ENCODE measurements at regions not wholly inside any gene's neighbourhood (a gene's known extent, or its start where the extent isn't known, plus 50 kb on each side); places are given as distances from the start of the nearest gene placed in this dataset.

GRCh38 chr4:124936427-124936826 lies 223.9 kb upstream of the ANKRD50 start:
- no peak overlapping the region for H3K27ac ChIP-seq (ENCODE audit: low read depth, low read length, poor library complexity, severe bottlenecking)
- TF ChIP-seq EZH2 (IDR thresholded peaks at IDR 0.05; ENCODE audit: borderline replicate concordance, low read depth, low read length, poor library complexity, severe bottlenecking), result no peak
- no peak for TF ChIP-seq CTCF (conservative IDR thresholded peaks at IDR 0.05; ENCODE audit: low read depth, low read length)
- ChIA-PET POLR2A (ENCODE audit: low non-redundant PET) (no interaction called here), CTCF (no interaction called here)
- peak; percentile 78 for DNase-seq (ENCODE audit: low spot score)
- no TSS peak for BruUV-seq (replicated peaks)
- no peaks in the 10 kb centered on the region for H3K36me3 ChIP-seq (ENCODE audit: insufficient read depth, low read length, poor library complexity, severe bottlenecking)
- intact Hi-C loops (cut with micrococcal nuclease; ENCODE audit: unreplicated experiment), result no loop called here
- H3K27me3 ChIP-seq (replicated peaks; ENCODE audit: insufficient read depth, low read depth, low read length, poor library complexity), result no peaks in the 10 kb centered on the region
- H3K4me3 ChIP-seq (ENCODE audit: low read depth, low read length, poor library complexity, severe bottlenecking), result no peak overlapping the region
- H3K9me3 ChIP-seq (ENCODE audit: low read depth, low read length, poor library complexity, severe bottlenecking), result no peaks in the 10 kb centered on the region
- H3K4me1 ChIP-seq (ENCODE audit: insufficient read depth, low read length, poor library complexity, severe bottlenecking), result peaks cover 36% of the 10 kb centered on the region

- peak; percentile 95 for DNase-seq (ENCODE audit: low spot score)
- Histone ChIP-seq H3K4me3 (ENCODE audit: low read depth, low read length, poor library complexity, severe bottlenecking) (no peak overlapping the region), H3K4me1 (ENCODE audit: insufficient read depth, low read length, poor library complexity, severe bottlenecking) (peaks cover 31% of the 10 kb centered on the region), H3K27ac (ENCODE audit: low read depth, low read length, poor library complexity, severe bottlenecking) (no peak overlapping the region), H3K36me3 (ENCODE audit: insufficient read depth, low read length, poor library complexity, severe bottlenecking) (no peaks in the 10 kb centered on the region), H3K9me3 (ENCODE audit: low read depth, low read length, poor library complexity, severe bottlenecking) (no peaks in the 10 kb centered on the region), H3K27me3 (replicated peaks; ENCODE audit: insufficient read depth, low read depth, low read length, poor library complexity) (no peaks in the 10 kb centered on the region)
- no TSS peak for BruUV-seq (replicated peaks)
- POLR2A ChIA-PET (ENCODE audit: low non-redundant PET), result no interaction called here
- intact Hi-C loops (cut with micrococcal nuclease; ENCODE audit: unreplicated experiment), result no loop called here
- TF ChIP-seq EZH2 (IDR thresholded peaks at IDR 0.05; ENCODE audit: borderline replicate concordance, low read depth, low read length, poor library complexity, severe bottlenecking) (no peak), CTCF (conservative IDR thresholded peaks at IDR 0.05; ENCODE audit: low read depth, low read length) (no peak)
- CTCF ChIA-PET, result no interaction called here
Observed at GRCh38 chr4:124934916-124935315, 222.4 kb upstream of the ANKRD50 start.

- Histone ChIP-seq H3K9me3 (ENCODE audit: low read depth, low read length, poor library complexity, severe bottlenecking) (no peaks in the 10 kb centered on the region), H3K4me1 (ENCODE audit: insufficient read depth, low read length, poor library complexity, severe bottlenecking) (peaks cover 31% of the 10 kb centered on the region), H3K4me3 (ENCODE audit: low read depth, low read length, poor library complexity, severe bottlenecking) (no peak overlapping the region), H3K36me3 (ENCODE audit: insufficient read depth, low read length, poor library complexity, severe bottlenecking) (no peaks in the 10 kb centered on the region), H3K27me3 (replicated peaks; ENCODE audit: insufficient read depth, low read depth, low read length, poor library complexity) (no peaks in the 10 kb centered on the region), H3K27ac (ENCODE audit: low read depth, low read length, poor library complexity, severe bottlenecking) (no peak overlapping the region)
- BruUV-seq (replicated peaks), result no TSS peak
- intact Hi-C loops (cut with micrococcal nuclease; ENCODE audit: unreplicated experiment), result no loop called here
- DNase-seq (ENCODE audit: low spot score), result no peak
- ChIA-PET POLR2A (ENCODE audit: low non-redundant PET) (interaction anchor here (0.6 kb wide), 1 partner anchor 375 kb away, joined by 3 read pairs; no protein-coding TSS in a partner anchor), CTCF (no interaction called here)
- TF ChIP-seq EZH2 (IDR thresholded peaks at IDR 0.05; ENCODE audit: borderline replicate concordance, low read depth, low read length, poor library complexity, severe bottlenecking) (no peak), CTCF (conservative IDR thresholded peaks at IDR 0.05; ENCODE audit: low read depth, low read length) (no peak)
Observed at GRCh38 chr4:124933521-124933920, 221.0 kb upstream of the ANKRD50 start.

Data from A673 (cell line).